ENCODE measurements at regions not wholly inside any gene's neighbourhood (a gene's known extent, or its start where the extent isn't known, plus 50 kb on each side); places are given as distances from the start of the nearest gene placed in this dataset.

- no peak for DNase-seq
These were observed 169.2 kb downstream of the COX7C start for GRCh38 chr5:86786955-86787354.

GRCh38 chr5:86795659-86796058 is 177.9 kb downstream of the COX7C start:
- no peak for DNase-seq

- no peak for DNase-seq
These were observed 179.9 kb downstream of the COX7C start for GRCh38 chr5:86797677-86798076.

- DNase-seq = no peak
These were observed 188.5 kb downstream of the COX7C start for GRCh38 chr5:86806206-86806605.

GRCh38 chr5:86807046-86808031 is 189.6 kb downstream of the COX7C start:
- no peak for DNase-seq

GRCh38 chr5:86814315-86814714 is 196.6 kb downstream of the COX7C start:
- no peak for DNase-seq

GRCh38 chr5:86814907-86815306 is 197.2 kb downstream of the COX7C start:
- DNase-seq = no peak

GRCh38 chr5:86824637-86825036 is 206.9 kb downstream of the COX7C start:
- DNase-seq = no peak

- no peak for DNase-seq
These were observed 213.4 kb downstream of the COX7C start for GRCh38 chr5:86831128-86831527.

- DNase-seq = no peak
These were observed 216.1 kb downstream of the COX7C start for GRCh38 chr5:86833868-86834267.

GRCh38 chr5:86837610-86838009 is 219.9 kb downstream of the COX7C start:
- no peak for DNase-seq

- DNase-seq = no peak
These were observed 220.3 kb downstream of the COX7C start for GRCh38 chr5:86838083-86838482.

- DNase-seq = no peak
These were observed 223.4 kb downstream of the COX7C start for GRCh38 chr5:86841000-86841644.

- DNase-seq = no peak
These were observed 240.7 kb downstream of the COX7C start for GRCh38 chr5:86858442-86858841.

- no peak for DNase-seq
These were observed 243.8 kb downstream of the COX7C start for GRCh38 chr5:86861512-86861911.

- DNase-seq = no peak
These were observed 244.4 kb downstream of the COX7C start for GRCh38 chr5:86862093-86862492.

GRCh38 chr5:86864051-86864450 is 246.3 kb downstream of the COX7C start:
- DNase-seq = no peak

- no peak for DNase-seq
These were observed 247.6 kb downstream of the COX7C start for GRCh38 chr5:86865256-86865785.

- no peak for DNase-seq
These were observed 248.3 kb downstream of the COX7C start for GRCh38 chr5:86866036-86866435.

- DNase-seq = no peak
These were observed 251.5 kb downstream of the COX7C start for GRCh38 chr5:86869268-86869667.

- DNase-seq = no peak
These were observed 257.8 kb downstream of the COX7C start for GRCh38 chr5:86875539-86875938.

GRCh38 chr5:86878250-86878649 is 260.5 kb downstream of the COX7C start:
- DNase-seq = no peak

GRCh38 chr5:86879086-86879485 is 261.3 kb downstream of the COX7C start:
- DNase-seq = no peak

GRCh38 chr5:86880344-86880743 is 262.6 kb downstream of the COX7C start:
- no peak for DNase-seq
